ENCODE measurements at regions not wholly inside any gene's neighbourhood (a gene's known extent, or its start where the extent isn't known, plus 50 kb on each side); places are given as distances from the start of the nearest gene placed in this dataset.

DNA sequence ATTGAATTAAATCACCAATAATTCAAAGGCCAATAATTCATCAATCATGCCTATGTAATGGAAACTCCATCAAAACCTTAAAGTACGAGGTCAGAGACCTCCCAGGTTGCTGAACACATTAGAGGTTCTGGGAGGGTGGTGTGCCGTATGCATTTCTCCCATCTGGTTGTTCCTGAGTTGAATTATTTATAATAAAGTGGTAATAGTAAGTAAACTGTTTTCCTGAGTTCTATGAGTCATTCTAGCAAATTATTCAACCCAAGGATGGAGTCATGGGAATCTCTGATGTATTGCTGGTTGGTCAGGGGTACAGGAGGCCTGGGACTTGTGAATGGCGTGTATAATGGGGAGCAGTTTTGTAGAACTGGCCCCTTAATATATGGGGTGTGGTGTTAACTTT, 191.7 kb downstream of the CARTPT start:
- Histone ChIP-seq H3K9ac (ENCODE audit: low read length) (no peak overlapping the region), H3F3A (ENCODE audit: insufficient read depth, low read length) (no peaks in the 10 kb centered on the region), H4K20me1 (ENCODE audit: insufficient read depth, low read length) (no peaks in the 10 kb centered on the region), H2AFZ (ENCODE audit: low read length) (no peak overlapping the region), H3K4me1 (ENCODE audit: insufficient read depth, low read length, severe bottlenecking) (no peaks in the 10 kb centered on the region), H3K79me2 (ENCODE audit: insufficient read depth, low read length) (no peaks in the 10 kb centered on the region), H3K27me3 (ENCODE audit: insufficient read depth, low read length) (no peaks in the 10 kb centered on the region; the same call in 1 of the 2 replicates), H3K36me3 (ENCODE audit: insufficient read depth, low read length) (no peaks in the 10 kb centered on the region), H3K9me2 (ENCODE audit: low read depth, low read length) (no peaks in the 10 kb centered on the region), H3K4me3 (ENCODE audit: low read depth, low read length, poor library complexity, severe bottlenecking) (no peak overlapping the region), H3K4me2 (ENCODE audit: low read length) (no peak overlapping the region), H3K27ac (ENCODE audit: low read depth, low read length, poor library complexity, severe bottlenecking) (no peak overlapping the region), H3K9me3 (ENCODE audit: low read length) (no peaks in the 10 kb centered on the region)
- TF ChIP-seq, protein P1, sequence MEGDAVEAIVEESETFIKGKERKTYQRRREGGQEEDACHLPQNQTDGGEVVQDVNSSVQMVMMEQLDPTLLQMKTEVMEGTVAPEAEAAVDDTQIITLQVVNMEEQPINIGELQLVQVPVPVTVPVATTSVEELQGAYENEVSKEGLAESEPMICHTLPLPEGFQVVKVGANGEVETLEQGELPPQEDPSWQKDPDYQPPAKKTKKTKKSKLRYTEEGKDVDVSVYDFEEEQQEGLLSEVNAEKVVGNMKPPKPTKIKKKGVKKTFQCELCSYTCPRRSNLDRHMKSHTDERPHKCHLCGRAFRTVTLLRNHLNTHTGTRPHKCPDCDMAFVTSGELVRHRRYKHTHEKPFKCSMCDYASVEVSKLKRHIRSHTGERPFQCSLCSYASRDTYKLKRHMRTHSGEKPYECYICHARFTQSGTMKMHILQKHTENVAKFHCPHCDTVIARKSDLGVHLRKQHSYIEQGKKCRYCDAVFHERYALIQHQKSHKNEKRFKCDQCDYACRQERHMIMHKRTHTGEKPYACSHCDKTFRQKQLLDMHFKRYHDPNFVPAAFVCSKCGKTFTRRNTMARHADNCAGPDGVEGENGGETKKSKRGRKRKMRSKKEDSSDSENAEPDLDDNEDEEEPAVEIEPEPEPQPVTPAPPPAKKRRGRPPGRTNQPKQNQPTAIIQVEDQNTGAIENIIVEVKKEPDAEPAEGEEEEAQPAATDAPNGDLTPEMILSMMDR (IDR thresholded peaks at IDR 0.05; ENCODE audit: low read length): no peak
- no peak for TF ChIP-seq EZH2 (IDR thresholded peaks at IDR 0.05; ENCODE audit: borderline replicate concordance, low read length)

DNA sequence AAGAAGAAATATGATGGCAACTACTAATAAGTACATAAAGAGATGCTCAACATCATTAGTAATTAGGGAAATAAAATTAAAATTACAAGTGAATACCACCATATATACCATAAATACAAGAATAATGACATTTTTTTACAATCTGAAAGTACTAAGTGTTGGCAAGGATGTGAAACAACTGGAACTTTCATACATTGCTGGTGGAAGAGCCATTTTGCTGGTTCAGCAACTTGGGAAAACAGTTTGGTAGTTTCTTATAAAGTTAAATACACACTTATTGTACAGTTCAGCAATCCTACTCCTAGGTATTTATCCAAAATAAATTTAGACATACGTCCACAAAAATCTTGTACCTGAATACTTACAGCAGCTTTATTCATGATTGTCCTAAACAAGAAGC, 192.9 kb downstream of the CARTPT start:
- Histone ChIP-seq H3K27me3 (ENCODE audit: insufficient read depth, low read length) (no peaks in the 10 kb centered on the region; the same call in 1 of the 2 replicates), H3K4me2 (ENCODE audit: low read length) (no peak overlapping the region), H3K79me2 (ENCODE audit: insufficient read depth, low read length) (no peaks in the 10 kb centered on the region), H3K9me2 (ENCODE audit: low read depth, low read length) (no peaks in the 10 kb centered on the region), H3K27ac (ENCODE audit: low read depth, low read length, poor library complexity, severe bottlenecking) (no peak overlapping the region), H3K4me1 (ENCODE audit: insufficient read depth, low read length, severe bottlenecking) (no peaks in the 10 kb centered on the region), H3K9me3 (ENCODE audit: low read length) (no peaks in the 10 kb centered on the region), H2AFZ (ENCODE audit: low read length) (no peak overlapping the region), H3K9ac (ENCODE audit: low read length) (no peak overlapping the region), H3K4me3 (ENCODE audit: low read depth, low read length, poor library complexity, severe bottlenecking) (no peak overlapping the region), H4K20me1 (ENCODE audit: insufficient read depth, low read length) (no peaks in the 10 kb centered on the region), H3F3A (ENCODE audit: insufficient read depth, low read length) (no peaks in the 10 kb centered on the region), H3K36me3 (ENCODE audit: insufficient read depth, low read length) (no peaks in the 10 kb centered on the region)
- TF ChIP-seq, protein P1 (IDR thresholded peaks at IDR 0.05; ENCODE audit: low read length): no peak
- TF ChIP-seq EZH2 (IDR thresholded peaks at IDR 0.05; ENCODE audit: borderline replicate concordance, low read length): no peak

DNA sequence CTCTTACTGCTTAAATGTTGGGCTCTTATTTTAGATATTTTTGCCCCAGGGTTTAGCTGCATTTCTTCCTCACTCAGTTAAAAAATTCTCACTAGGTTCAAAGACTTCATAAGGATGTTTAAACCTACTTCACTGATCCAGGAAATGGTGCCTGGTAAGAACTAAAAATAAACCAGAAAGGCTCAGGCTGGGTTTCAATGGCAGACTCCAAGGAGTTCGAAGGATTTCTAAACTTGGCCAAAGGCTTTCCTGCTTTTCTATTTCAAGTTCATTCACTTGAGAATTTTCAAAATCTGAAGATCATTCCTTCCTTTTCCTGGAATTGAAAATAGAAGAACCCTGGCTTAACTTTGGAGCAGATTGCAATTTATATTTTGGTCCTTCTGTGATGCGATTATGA, 193.0 kb upstream of the MAP1B start:
- Histone ChIP-seq H3K4me1 (ENCODE audit: insufficient read depth, low read length, severe bottlenecking) (no peaks in the 10 kb centered on the region), H3K9ac (ENCODE audit: low read length) (no peak overlapping the region)
- no peak for TF ChIP-seq EZH2 (IDR thresholded peaks at IDR 0.05; ENCODE audit: borderline replicate concordance, low read length)
- TF ChIP-seq, protein P1 (IDR thresholded peaks at IDR 0.05; ENCODE audit: low read length): no peak

More for the DNA sequence above, 193.0 kb upstream of the MAP1B start:
- H3K27me3 ChIP-seq (ENCODE audit: insufficient read depth, low read length): no peaks in the 10 kb centered on the region; the same call in 1 of the 2 replicates
- no peaks in the 10 kb centered on the region for H3K36me3 ChIP-seq (ENCODE audit: insufficient read depth, low read length)
- H3K9me2 ChIP-seq (ENCODE audit: low read depth, low read length): no peaks in the 10 kb centered on the region
- H3F3A ChIP-seq (ENCODE audit: insufficient read depth, low read length): no peaks in the 10 kb centered on the region
- no peak overlapping the region for H3K4me2 ChIP-seq (ENCODE audit: low read length)
- H3K27ac ChIP-seq (ENCODE audit: low read depth, low read length, poor library complexity, severe bottlenecking): no peak overlapping the region
- no peak overlapping the region for H3K4me3 ChIP-seq (ENCODE audit: low read depth, low read length, poor library complexity, severe bottlenecking)
- no peak overlapping the region for H2AFZ ChIP-seq (ENCODE audit: low read length)
- H3K79me2 ChIP-seq (ENCODE audit: insufficient read depth, low read length): no peaks in the 10 kb centered on the region
- no peaks in the 10 kb centered on the region for H3K9me3 ChIP-seq (ENCODE audit: low read length)
- no peaks in the 10 kb centered on the region for H4K20me1 ChIP-seq (ENCODE audit: insufficient read depth, low read length)

Data from OCI-LY1 (cell line).